ENCODE measurements at regions not wholly inside any gene's neighbourhood (a gene's known extent, or its start where the extent isn't known, plus 50 kb on each side); places are given as distances from the start of the nearest gene placed in this dataset.

- TF ChIP-seq CTCF (IDR thresholded peaks at IDR 0.05) (no peak), POLR2A (IDR thresholded peaks at IDR 0.05) (no peak)
Observed at GRCh38 chr7:24221500-24221899, 62.5 kb upstream of the NPY start.
